Stomach (tissue), 4 donors: ENCODE measurements at regions not wholly inside any gene's neighbourhood (a gene's known extent, or its start where the extent isn't known, plus 50 kb on each side); places are given as distances from the start of the nearest gene placed in this dataset.

Experiments
- POLR2AphosphoS5 ChIP-seq, 3 donors: sonication (generic); formaldehyde crosslinking; IDR thresholded peaks; one replicate each; pipeline ENCODE4 v1.6.1; 2016; ENCODE audit warnings: antibody characterized with exemption in 3 of 3
- TF ChIP-seq, protein P1 (sequence below), 7 experiments: fragments of 450-650 bp in 4 of 7; fragments of 200-600 bp in 3 of 7; sonication (generic) in 3 of 7; IDR thresholded peaks; one replicate each; pipeline ENCODE4 v1.5.1; 2016 to 2019; ENCODE audit warnings: antibody characterized with exemption in 7 of 7, control low read depth in 2 of 7, mild to moderate bottlenecking in 1 of 7

- TF ChIP-seq, protein P1, sequence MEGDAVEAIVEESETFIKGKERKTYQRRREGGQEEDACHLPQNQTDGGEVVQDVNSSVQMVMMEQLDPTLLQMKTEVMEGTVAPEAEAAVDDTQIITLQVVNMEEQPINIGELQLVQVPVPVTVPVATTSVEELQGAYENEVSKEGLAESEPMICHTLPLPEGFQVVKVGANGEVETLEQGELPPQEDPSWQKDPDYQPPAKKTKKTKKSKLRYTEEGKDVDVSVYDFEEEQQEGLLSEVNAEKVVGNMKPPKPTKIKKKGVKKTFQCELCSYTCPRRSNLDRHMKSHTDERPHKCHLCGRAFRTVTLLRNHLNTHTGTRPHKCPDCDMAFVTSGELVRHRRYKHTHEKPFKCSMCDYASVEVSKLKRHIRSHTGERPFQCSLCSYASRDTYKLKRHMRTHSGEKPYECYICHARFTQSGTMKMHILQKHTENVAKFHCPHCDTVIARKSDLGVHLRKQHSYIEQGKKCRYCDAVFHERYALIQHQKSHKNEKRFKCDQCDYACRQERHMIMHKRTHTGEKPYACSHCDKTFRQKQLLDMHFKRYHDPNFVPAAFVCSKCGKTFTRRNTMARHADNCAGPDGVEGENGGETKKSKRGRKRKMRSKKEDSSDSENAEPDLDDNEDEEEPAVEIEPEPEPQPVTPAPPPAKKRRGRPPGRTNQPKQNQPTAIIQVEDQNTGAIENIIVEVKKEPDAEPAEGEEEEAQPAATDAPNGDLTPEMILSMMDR (IDR thresholded peaks at IDR 0.05): no peak
- no peak for TF ChIP-seq POLR2AphosphoS5 (IDR thresholded peaks at IDR 0.05)
These were observed 113.7 kb upstream of the PDE10A start for GRCh38 chr6:165776691-165777090.
